GM13976 (cell line): ENCODE measurements at regions not wholly inside any gene's neighbourhood (a gene's known extent, or its start where the extent isn't known, plus 50 kb on each side); places are given as distances from the start of the nearest gene placed in this dataset.
"Not testable (repeated sequence)": the region's sequence is repeated elsewhere in the genome, so short reads cannot be mapped to it uniquely, and the experiment has no call there.

Experiments
- DNase-seq: peaks from one replicate; pipeline ENCODE4 v3.0.0; 2012; ENCODE audit warnings: low spot score
- CTCF ChIP-seq: IDR thresholded peaks from 2 replicates; pipeline ENCODE4 v1.5.1; 2012; ENCODE audit warnings: borderline replicate concordance, mild to moderate bottlenecking; ENCODE audit not compliant: insufficient read depth; ENCODE audit errors: extremely low read depth, missing control alignments, control extremely low read depth
- in situ Hi-C: fragments of 300-500 bp; cut with MboI; formaldehyde crosslinking; loops from one replicate; pipeline ENCODE4 v1.12.0; 2022; ENCODE audit warnings: low sequenced_read_pairs, mixed read lengths, inconsistent platforms; ENCODE audit not compliant: unreplicated experiment

- DNase-seq: no peak
- no peak for TF ChIP-seq CTCF
- in situ Hi-C loops: no loop called here
Observed at GRCh38 chr11:112533682-112534081, 273.0 kb upstream of the PLET1 start.

GRCh38 chr11:112534208-112534607 is 273.5 kb upstream of the PLET1 start:
- no peak for TF ChIP-seq CTCF
- in situ Hi-C loops: no loop called here
- DNase-seq: no peak

- TF ChIP-seq CTCF: no peak
- in situ Hi-C loops: no loop called here
- DNase-seq: no peak
Observed at GRCh38 chr11:112537026-112537425, 276.4 kb upstream of the PLET1 start.

GRCh38 chr11:112537846-112538330 is 277.2 kb upstream of the PLET1 start:
- no peak for DNase-seq
- in situ Hi-C loops: no loop called here
- TF ChIP-seq CTCF: no peak

- no peak for DNase-seq
- in situ Hi-C loops: no loop called here
- no peak for TF ChIP-seq CTCF
Observed at GRCh38 chr11:112538534-112539280, 278.0 kb upstream of the PLET1 start.

GRCh38 chr11:112539281-112539555 is 278.6 kb upstream of the PLET1 start:
- DNase-seq, in situ Hi-C loops: not testable (repeated sequence)

GRCh38 chr11:112539741-112540140 is 279.1 kb upstream of the PLET1 start:
- TF ChIP-seq CTCF: no peak
- in situ Hi-C loops: no loop called here
- DNase-seq: no peak
